ENCODE measurements at regions not wholly inside any gene's neighbourhood (a gene's known extent, or its start where the extent isn't known, plus 50 kb on each side); places are given as distances from the start of the nearest gene placed in this dataset.

DNA sequence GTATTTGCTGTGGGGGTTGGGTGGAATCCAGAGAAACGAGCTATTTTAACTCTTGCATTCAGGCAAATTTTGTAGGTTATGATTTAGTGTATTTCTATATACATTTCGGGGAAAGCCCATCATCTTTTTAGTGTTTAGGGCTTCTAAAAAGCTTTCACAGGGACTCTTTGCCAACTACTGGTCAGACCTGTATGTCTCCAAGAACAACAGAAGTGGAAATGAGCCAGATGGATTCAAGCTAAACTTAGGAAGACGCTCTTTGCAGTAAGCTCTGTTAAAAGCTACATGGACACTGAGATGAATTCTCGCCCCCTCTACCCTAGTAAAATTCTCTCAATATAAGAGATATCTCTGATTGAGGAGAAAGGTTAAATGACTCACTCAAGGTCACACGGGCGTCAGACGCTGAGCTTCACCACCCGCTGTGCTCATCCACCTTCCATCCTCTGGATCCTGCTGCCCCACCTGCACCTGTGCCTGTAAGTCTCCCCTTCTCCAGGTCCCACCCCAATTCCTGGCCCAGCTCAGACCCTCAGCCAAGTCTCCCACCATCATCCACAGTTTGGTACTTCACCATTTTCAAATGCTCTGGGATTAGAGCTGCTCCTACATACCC lies 85.6 kb downstream of the MARCHF4 start:
- TF ChIP-seq, protein P1, sequence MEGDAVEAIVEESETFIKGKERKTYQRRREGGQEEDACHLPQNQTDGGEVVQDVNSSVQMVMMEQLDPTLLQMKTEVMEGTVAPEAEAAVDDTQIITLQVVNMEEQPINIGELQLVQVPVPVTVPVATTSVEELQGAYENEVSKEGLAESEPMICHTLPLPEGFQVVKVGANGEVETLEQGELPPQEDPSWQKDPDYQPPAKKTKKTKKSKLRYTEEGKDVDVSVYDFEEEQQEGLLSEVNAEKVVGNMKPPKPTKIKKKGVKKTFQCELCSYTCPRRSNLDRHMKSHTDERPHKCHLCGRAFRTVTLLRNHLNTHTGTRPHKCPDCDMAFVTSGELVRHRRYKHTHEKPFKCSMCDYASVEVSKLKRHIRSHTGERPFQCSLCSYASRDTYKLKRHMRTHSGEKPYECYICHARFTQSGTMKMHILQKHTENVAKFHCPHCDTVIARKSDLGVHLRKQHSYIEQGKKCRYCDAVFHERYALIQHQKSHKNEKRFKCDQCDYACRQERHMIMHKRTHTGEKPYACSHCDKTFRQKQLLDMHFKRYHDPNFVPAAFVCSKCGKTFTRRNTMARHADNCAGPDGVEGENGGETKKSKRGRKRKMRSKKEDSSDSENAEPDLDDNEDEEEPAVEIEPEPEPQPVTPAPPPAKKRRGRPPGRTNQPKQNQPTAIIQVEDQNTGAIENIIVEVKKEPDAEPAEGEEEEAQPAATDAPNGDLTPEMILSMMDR (IDR thresholded peaks at IDR 0.05), result no peak
- no peak for TF ChIP-seq POLR2AphosphoS5 (IDR thresholded peaks at IDR 0.05; ENCODE audit: low read depth, low read length)
